ENCODE measurements at regions not wholly inside any gene's neighbourhood (a gene's known extent, or its start where the extent isn't known, plus 50 kb on each side); places are given as distances from the start of the nearest gene placed in this dataset.

DNA sequence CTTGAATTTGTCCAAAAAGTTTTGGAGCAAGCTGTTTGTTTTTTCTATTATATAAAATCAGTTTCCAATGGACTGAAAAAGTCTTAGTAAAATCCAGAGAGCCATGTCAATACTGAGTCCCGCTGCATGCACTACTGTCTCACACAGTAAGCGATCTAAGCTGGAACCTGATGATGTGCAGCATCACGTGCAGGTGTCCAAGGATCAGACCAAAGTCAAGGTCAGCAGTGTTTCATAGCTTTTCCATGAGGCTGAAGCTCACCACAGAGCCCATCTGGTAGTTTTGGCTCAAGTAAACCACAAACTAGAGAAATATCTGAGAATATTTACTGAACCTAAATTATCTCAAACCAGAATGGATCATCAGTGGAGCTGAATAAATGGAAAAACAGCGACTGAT, 784.0 kb upstream of the SEMA6D start:
- no peak for TF ChIP-seq CTCF (IDR thresholded peaks at IDR 0.05; ENCODE audit: low read depth, low read length, missing control alignments)
- no peak for DNase-seq (ENCODE audit: extremely low read depth, low read depth)
- no peak overlapping the region for H3K4me3 ChIP-seq (replicated peaks; ENCODE audit: low read depth, low read length)

GRCh38 chr15:46934851-46935250, 782.5 kb upstream of the SEMA6D start:
- DNase-seq (ENCODE audit: extremely low read depth, low read depth), result no peak
- H3K4me3 ChIP-seq (replicated peaks; ENCODE audit: low read depth, low read length), result no peak overlapping the region
- TF ChIP-seq CTCF (IDR thresholded peaks at IDR 0.05; ENCODE audit: low read depth, low read length, missing control alignments), result no peak

DNA sequence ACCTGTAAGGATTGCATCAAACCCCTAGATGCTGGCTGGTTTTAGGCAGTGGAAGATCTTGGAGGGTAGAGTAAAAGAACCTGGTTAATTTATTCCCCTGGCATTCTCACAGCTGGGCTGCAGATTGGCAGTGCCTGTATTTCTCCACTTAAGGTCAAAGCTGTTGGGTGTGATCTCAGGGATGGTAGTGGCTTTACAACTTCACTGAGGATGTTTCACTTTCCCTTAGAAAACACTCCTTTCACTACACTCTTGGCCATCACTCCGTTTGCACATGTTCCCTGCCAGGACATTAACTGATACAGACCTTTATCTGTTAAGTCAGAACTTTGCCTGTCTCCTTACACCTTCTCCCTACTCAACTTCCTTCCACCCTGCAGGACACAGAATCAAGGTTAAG, 779.1 kb upstream of the SEMA6D start:
- DNase-seq (ENCODE audit: extremely low read depth, low read depth), result no peak
- no peak for TF ChIP-seq CTCF (IDR thresholded peaks at IDR 0.05; ENCODE audit: low read depth, low read length, missing control alignments)
- no peak overlapping the region for H3K4me3 ChIP-seq (replicated peaks; ENCODE audit: low read depth, low read length)

GRCh38 chr15:46941241-46941640, 776.1 kb upstream of the SEMA6D start:
- H3K4me3 ChIP-seq (replicated peaks; ENCODE audit: low read depth, low read length), result no peak overlapping the region
- no peak for TF ChIP-seq CTCF (IDR thresholded peaks at IDR 0.05; ENCODE audit: low read depth, low read length, missing control alignments)
- DNase-seq (ENCODE audit: extremely low read depth, low read depth), result no peak

DNA sequence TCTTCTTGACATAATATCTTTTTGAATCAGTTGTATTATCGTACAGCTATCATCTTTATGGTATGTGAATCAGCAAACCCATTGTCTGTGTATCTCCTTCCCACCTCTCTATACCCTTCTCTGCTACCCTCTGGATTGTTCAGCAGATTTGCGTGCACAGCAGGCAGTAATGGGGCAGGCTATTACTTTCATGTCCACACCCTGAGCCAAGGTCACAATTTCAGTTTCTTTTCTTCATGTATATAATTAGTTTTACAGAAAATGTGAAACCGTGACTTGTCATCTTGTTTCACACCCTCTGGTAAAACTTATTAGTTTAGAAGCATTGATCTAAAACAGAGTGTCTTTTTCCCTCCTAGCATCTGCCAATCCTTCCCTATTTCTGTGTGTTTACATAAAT, 770.4 kb upstream of the SEMA6D start:
- no peak overlapping the region for H3K4me3 ChIP-seq (replicated peaks; ENCODE audit: low read depth, low read length)
- no peak for TF ChIP-seq CTCF (IDR thresholded peaks at IDR 0.05; ENCODE audit: low read depth, low read length, missing control alignments)
- DNase-seq (ENCODE audit: extremely low read depth, low read depth), result no peak

GRCh38 chr15:46955576-46955975, 761.7 kb upstream of the SEMA6D start:
- TF ChIP-seq CTCF (IDR thresholded peaks at IDR 0.05; ENCODE audit: low read depth, low read length, missing control alignments), result no peak
- DNase-seq (ENCODE audit: extremely low read depth, low read depth), result no peak
- H3K4me3 ChIP-seq (replicated peaks; ENCODE audit: low read depth, low read length), result no peak overlapping the region

- no peak overlapping the region for H3K4me3 ChIP-seq (replicated peaks; ENCODE audit: low read depth, low read length)
- TF ChIP-seq CTCF (IDR thresholded peaks at IDR 0.05; ENCODE audit: low read depth, low read length, missing control alignments), result no peak
- DNase-seq (ENCODE audit: extremely low read depth, low read depth), result no peak
These were observed 760.8 kb upstream of the SEMA6D start for GRCh38 chr15:46956456-46956855.
